Chondrocyte (in vitro differentiated cells): ENCODE measurements at regions not wholly inside any gene's neighbourhood (a gene's known extent, or its start where the extent isn't known, plus 50 kb on each side); places are given as distances from the start of the nearest gene placed in this dataset.

Experiments used
- DNase-seq: peaks from one replicate; pipeline ENCODE4 v3.0.0; 2021; ENCODE audit warnings: mixed read lengths, low spot score
- H3K27ac Mint-ChIP-seq: one replicate; pipeline ENCODE4 v1.8.0; 2021; ENCODE audit warnings: mild to moderate bottlenecking, moderate library complexity, mixed read lengths; ENCODE audit not compliant: unreplicated experiment
- H3K27me3 Mint-ChIP-seq: 2 replicates; pipeline ENCODE4 v1.8.0; 2021; ENCODE audit warnings: low read depth, mixed read lengths
- H3K36me3 Mint-ChIP-seq: 2 replicates; pipeline ENCODE4 v1.8.0; 2021; ENCODE audit warnings: low read depth, mixed read lengths
- H3K4me1 Mint-ChIP-seq: 2 replicates; pipeline ENCODE4 v1.8.0; 2021; ENCODE audit warnings: low read depth, mild to moderate bottlenecking, mixed read lengths
- H3K4me3 Mint-ChIP-seq: one replicate; pipeline ENCODE4 v1.8.0; 2021; ENCODE audit warnings: mild to moderate bottlenecking, moderate library complexity, mixed read lengths; ENCODE audit not compliant: unreplicated experiment
- H3K9me3 Mint-ChIP-seq: 2 replicates; pipeline ENCODE4 v1.8.0; 2021; ENCODE audit warnings: low read depth, mixed read lengths
- CTCF ChIP-seq: fragments of 200-600 bp; sonication (generic); IDR thresholded peaks from 2 replicates; pipeline ENCODE4 v1.5.0; 2021; ENCODE audit warnings: antibody characterized with exemption, mild to moderate bottlenecking, moderate library complexity

DNA sequence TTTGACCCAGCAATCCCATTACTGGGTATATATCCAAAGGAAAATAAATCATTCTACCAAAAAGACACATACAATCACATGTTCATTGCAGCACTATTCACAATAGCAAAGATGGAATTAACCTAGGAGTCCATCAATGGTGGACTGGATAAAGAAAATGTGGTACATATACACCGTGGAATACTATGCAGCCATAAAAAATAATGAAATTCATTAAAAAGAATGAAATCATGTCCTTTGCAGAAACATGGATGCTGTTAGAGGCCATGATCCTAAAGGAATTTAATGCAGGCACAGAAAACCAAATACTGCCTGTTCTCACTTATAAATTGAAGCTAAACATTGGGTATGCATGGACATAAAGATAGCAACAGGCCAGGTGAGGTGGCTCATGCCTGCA, 61.9 kb upstream of the BMP6 start:
- Mint-ChIP-seq H3K4me3 (no peak overlapping the region), H3K27ac (no peak overlapping the region), H3K36me3 (no peaks in the 10 kb centered on the region), H3K4me1 (peaks cover 5% of the 10 kb centered on the region), H3K9me3 (peaks cover 5% of the 10 kb centered on the region), H3K27me3 (peaks cover 8% of the 10 kb centered on the region)
- TF ChIP-seq CTCF, result no peak
- no peak for DNase-seq

GRCh38 chr6:7668936-7669335, 57.0 kb upstream of the BMP6 start:
- TF ChIP-seq CTCF, result no peak
- Mint-ChIP-seq H3K4me1 (peaks cover 29% of the 10 kb centered on the region), H3K9me3 (peaks cover 5% of the 10 kb centered on the region), H3K36me3 (no peaks in the 10 kb centered on the region), H3K4me3 (no peak overlapping the region), H3K27ac (no peak overlapping the region), H3K27me3 (no peaks in the 10 kb centered on the region)
- DNase-seq, result no peak

DNA sequence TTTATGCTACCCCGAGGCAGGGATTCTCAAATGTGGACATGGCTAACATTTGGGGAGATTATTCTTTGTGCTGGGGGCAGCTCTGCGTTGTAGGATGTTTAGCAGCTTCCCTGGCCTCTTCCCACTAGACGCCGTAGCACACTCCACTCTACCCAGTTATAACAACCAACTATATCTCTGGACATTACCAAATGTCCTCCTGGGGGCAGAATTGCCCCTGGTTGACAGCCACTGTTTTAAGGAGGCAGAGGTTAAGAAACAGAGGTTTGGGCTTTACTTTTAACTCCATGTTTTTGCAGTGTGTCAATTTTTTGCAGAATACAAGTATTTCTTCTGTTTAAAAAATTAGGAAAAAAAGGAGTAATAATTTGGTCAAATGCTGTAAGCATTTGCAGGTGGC, 56.2 kb upstream of the BMP6 start:
- DNase-seq, result no peak
- peak; percentile 26 for TF ChIP-seq CTCF
- H3K4me3 Mint-ChIP-seq, result no peak overlapping the region
- H3K27ac Mint-ChIP-seq, result no peak overlapping the region
- no peaks in the 10 kb centered on the region for H3K36me3 Mint-ChIP-seq
- H3K27me3 Mint-ChIP-seq, result no peaks in the 10 kb centered on the region
- peaks cover 5% of the 10 kb centered on the region for H3K9me3 Mint-ChIP-seq
- peaks cover 29% of the 10 kb centered on the region for H3K4me1 Mint-ChIP-seq

DNA sequence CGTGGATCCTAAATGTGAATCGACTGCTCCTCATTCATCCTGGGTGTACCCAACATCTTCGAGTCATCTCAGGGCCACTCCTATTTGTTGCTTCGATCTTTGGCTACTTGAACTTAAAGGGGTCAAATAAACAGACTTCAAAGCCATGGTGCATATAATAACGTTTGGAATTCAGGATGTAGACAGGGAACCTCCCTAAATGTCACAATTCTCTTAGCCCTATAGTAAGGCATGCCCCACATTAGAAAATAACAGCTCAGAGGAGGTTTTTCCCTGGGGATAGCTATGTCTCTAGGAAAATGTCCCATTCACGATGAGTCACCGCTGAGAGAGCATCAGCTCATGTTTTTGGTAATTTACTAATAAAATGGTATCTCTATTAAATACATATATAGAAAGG, 54.8 kb upstream of the BMP6 start:
- DNase-seq, result no peak
- H3K27ac Mint-ChIP-seq, result peak overlapping the region; percentile 1
- TF ChIP-seq CTCF, result no peak
- H3K27me3 Mint-ChIP-seq, result no peaks in the 10 kb centered on the region
- peaks cover 29% of the 10 kb centered on the region for H3K4me1 Mint-ChIP-seq
- peaks cover 5% of the 10 kb centered on the region for H3K9me3 Mint-ChIP-seq
- no peak overlapping the region for H3K4me3 Mint-ChIP-seq
- H3K36me3 Mint-ChIP-seq, result no peaks in the 10 kb centered on the region

GRCh38 chr6:7671581-7671980, 54.3 kb upstream of the BMP6 start:
- Mint-ChIP-seq H3K4me1 (peaks cover 29% of the 10 kb centered on the region), H3K4me3 (no peak overlapping the region), H3K36me3 (no peaks in the 10 kb centered on the region), H3K27me3 (no peaks in the 10 kb centered on the region), H3K9me3 (peaks cover 5% of the 10 kb centered on the region), H3K27ac (peak overlapping the region; percentile 46)
- TF ChIP-seq CTCF, result no peak
- no peak for DNase-seq
